HG03460 (cell line): ENCODE measurements at regions not wholly inside any gene's neighbourhood (a gene's known extent, or its start where the extent isn't known, plus 50 kb on each side); places are given as distances from the start of the nearest gene placed in this dataset.
A peak's percentile ranks its signal among the peaks of the same experiment; 100 is the strongest.
"Not testable (repeated sequence)": the region's sequence is repeated elsewhere in the genome, so short reads cannot be mapped to it uniquely, and the experiment has no call there.

Experiments
- ATAC-seq: cut with Tn5 transposase; IDR thresholded peaks from one replicate; pipeline ENCODE4 v1.9.1; 2021; ENCODE audit not compliant: unreplicated experiment

GRCh38 chr12:131213896-131214442, 260.3 kb downstream of the ADGRD1 start:
- no peak for ATAC-seq

- not testable (repeated sequence) for ATAC-seq
Measured at GRCh38 chr12:131214936-131215335, 261.2 kb downstream of the ADGRD1 start.

- not testable (repeated sequence) for ATAC-seq
Measured at GRCh38 chr12:131216587-131216986, 262.9 kb downstream of the ADGRD1 start.

GRCh38 chr12:131217024-131217586, 263.4 kb downstream of the ADGRD1 start:
- no peak for ATAC-seq

GRCh38 chr12:131218026-131218922, 264.6 kb downstream of the ADGRD1 start:
- peak; percentile 39 for ATAC-seq

- ATAC-seq: peak; percentile 8
Measured at GRCh38 chr12:131218923-131219669, 265.4 kb downstream of the ADGRD1 start.

- ATAC-seq: no peak
Measured at GRCh38 chr12:131219670-131220330, 266.1 kb downstream of the ADGRD1 start.

GRCh38 chr12:131220331-131220685, 266.6 kb downstream of the ADGRD1 start:
- no peak for ATAC-seq

- ATAC-seq: no peak
Measured at GRCh38 chr12:131221061-131221956, 267.6 kb downstream of the ADGRD1 start.

GRCh38 chr12:131221957-131222328, 268.2 kb downstream of the ADGRD1 start:
- ATAC-seq: no peak

- ATAC-seq: peak; percentile 57
Measured at GRCh38 chr12:131222329-131223139, 268.8 kb downstream of the ADGRD1 start.

- no peak for ATAC-seq
Measured at GRCh38 chr12:131223171-131223761, 269.6 kb downstream of the ADGRD1 start.

- ATAC-seq: no peak
Measured at GRCh38 chr12:131223791-131224225, 270.1 kb downstream of the ADGRD1 start.

GRCh38 chr12:131224226-131225065, 270.7 kb downstream of the ADGRD1 start:
- not testable (repeated sequence) for ATAC-seq

GRCh38 chr12:131225066-131225380, 271.3 kb downstream of the ADGRD1 start:
- ATAC-seq: not testable (repeated sequence)

GRCh38 chr12:131226345-131227265, 272.9 kb downstream of the ADGRD1 start:
- no peak for ATAC-seq

- not testable (repeated sequence) for ATAC-seq
Measured at GRCh38 chr12:131227641-131228040, 273.9 kb downstream of the ADGRD1 start.
